ENCODE measurements at regions not wholly inside any gene's neighbourhood (a gene's known extent, or its start where the extent isn't known, plus 50 kb on each side); places are given as distances from the start of the nearest gene placed in this dataset.

GRCh38 chr11:97409141-97409540 is 1019.3 kb downstream of the JRKL start:
- TF ChIP-seq, protein P1, sequence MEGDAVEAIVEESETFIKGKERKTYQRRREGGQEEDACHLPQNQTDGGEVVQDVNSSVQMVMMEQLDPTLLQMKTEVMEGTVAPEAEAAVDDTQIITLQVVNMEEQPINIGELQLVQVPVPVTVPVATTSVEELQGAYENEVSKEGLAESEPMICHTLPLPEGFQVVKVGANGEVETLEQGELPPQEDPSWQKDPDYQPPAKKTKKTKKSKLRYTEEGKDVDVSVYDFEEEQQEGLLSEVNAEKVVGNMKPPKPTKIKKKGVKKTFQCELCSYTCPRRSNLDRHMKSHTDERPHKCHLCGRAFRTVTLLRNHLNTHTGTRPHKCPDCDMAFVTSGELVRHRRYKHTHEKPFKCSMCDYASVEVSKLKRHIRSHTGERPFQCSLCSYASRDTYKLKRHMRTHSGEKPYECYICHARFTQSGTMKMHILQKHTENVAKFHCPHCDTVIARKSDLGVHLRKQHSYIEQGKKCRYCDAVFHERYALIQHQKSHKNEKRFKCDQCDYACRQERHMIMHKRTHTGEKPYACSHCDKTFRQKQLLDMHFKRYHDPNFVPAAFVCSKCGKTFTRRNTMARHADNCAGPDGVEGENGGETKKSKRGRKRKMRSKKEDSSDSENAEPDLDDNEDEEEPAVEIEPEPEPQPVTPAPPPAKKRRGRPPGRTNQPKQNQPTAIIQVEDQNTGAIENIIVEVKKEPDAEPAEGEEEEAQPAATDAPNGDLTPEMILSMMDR (IDR thresholded peaks at IDR 0.05), result no peak
- TF ChIP-seq POLR2A (IDR thresholded peaks at IDR 0.05), result no peak
